Type B pancreatic cell (in vitro differentiated cells): ENCODE measurements at regions not wholly inside any gene's neighbourhood (a gene's known extent, or its start where the extent isn't known, plus 50 kb on each side); places are given as distances from the start of the nearest gene placed in this dataset.
"Not testable (repeated sequence)": the region's sequence is repeated elsewhere in the genome, so short reads cannot be mapped to it uniquely, and the experiment has no call there.

Source experiments
- DNase-seq: peaks from one replicate; pipeline ENCODE4 v3.0.0; 2021; ENCODE audit warnings: mixed read lengths; ENCODE audit not compliant: unreplicated experiment; ENCODE audit errors: extremely low spot score
- H3K27ac Mint-ChIP-seq: 2 replicates; pipeline ENCODE4 v1.8.0; 2021; ENCODE audit warnings: mild to moderate bottlenecking, mixed read lengths
- H3K27me3 Mint-ChIP-seq: 2 replicates; pipeline ENCODE4 v1.8.0; 2021; ENCODE audit warnings: mixed read lengths
- H3K36me3 Mint-ChIP-seq: 2 replicates; pipeline ENCODE4 v1.8.0; 2021; ENCODE audit warnings: mixed read lengths
- H3K4me1 Mint-ChIP-seq: one replicate; pipeline ENCODE4 v1.8.0; 2021; ENCODE audit warnings: mixed read lengths; ENCODE audit not compliant: unreplicated experiment
- H3K4me3 Mint-ChIP-seq: 2 replicates; pipeline ENCODE4 v1.8.0; 2021; ENCODE audit warnings: mild to moderate bottlenecking, mixed read lengths
- H3K9me3 Mint-ChIP-seq: 2 replicates; pipeline ENCODE4 v1.8.0; 2021; ENCODE audit warnings: mixed read lengths
- CTCF ChIP-seq: fragments of 200-600 bp; sonication (generic); conservative IDR thresholded peaks from 2 replicates; pipeline ENCODE4 v1.5.0; 2021; ENCODE audit warnings: antibody characterized with exemption, mild to moderate bottlenecking

- H3K4me3 Mint-ChIP-seq, result no peak overlapping the region
- no peaks in the 10 kb centered on the region for H3K4me1 Mint-ChIP-seq
- H3K27me3 Mint-ChIP-seq, result no peaks in the 10 kb centered on the region
- H3K27ac Mint-ChIP-seq, result no peak overlapping the region
- no peak for DNase-seq
- no peak for TF ChIP-seq CTCF
- H3K36me3 Mint-ChIP-seq, result peaks cover 6% of the 10 kb centered on the region
- peaks cover 46% of the 10 kb centered on the region for H3K9me3 Mint-ChIP-seq
Observed at GRCh38 chr4:96448315-96448872, 608.5 kb downstream of the PDHA2 start.

GRCh38 chr4:96455045-96455720, 615.3 kb downstream of the PDHA2 start:
- Mint-ChIP-seq H3K36me3 (no peaks in the 10 kb centered on the region), H3K27ac (no peak overlapping the region), H3K27me3 (no peaks in the 10 kb centered on the region), H3K9me3 (peaks cover 13% of the 10 kb centered on the region), H3K4me3 (no peak overlapping the region), H3K4me1 (no peaks in the 10 kb centered on the region)
- TF ChIP-seq CTCF, result no peak
- no peak for DNase-seq

- not testable (repeated sequence) for H3K27me3 Mint-ChIP-seq, H3K4me3 Mint-ChIP-seq, H3K4me1 Mint-ChIP-seq
Observed at GRCh38 chr4:96458031-96458430, 618.1 kb downstream of the PDHA2 start.

GRCh38 chr4:96459105-96459504, 619.2 kb downstream of the PDHA2 start:
- H3K27me3 Mint-ChIP-seq, result no peaks in the 10 kb centered on the region
- no peak overlapping the region for H3K4me3 Mint-ChIP-seq
- H3K27ac Mint-ChIP-seq, result no peak overlapping the region
- H3K9me3 Mint-ChIP-seq, result peaks cover 9% of the 10 kb centered on the region
- no peak for DNase-seq
- no peak for TF ChIP-seq CTCF
- no peaks in the 10 kb centered on the region for H3K4me1 Mint-ChIP-seq
- H3K36me3 Mint-ChIP-seq, result no peaks in the 10 kb centered on the region

More at GRCh38 chr4:96458031-96458430, 618.1 kb downstream of the PDHA2 start:
- H3K9me3 Mint-ChIP-seq, H3K36me3 Mint-ChIP-seq, H3K27ac Mint-ChIP-seq, DNase-seq: not testable (repeated sequence)

GRCh38 chr4:96465834-96466233, 625.9 kb downstream of the PDHA2 start:
- TF ChIP-seq CTCF, result no peak
- H3K27me3 Mint-ChIP-seq, result no peaks in the 10 kb centered on the region
- no peak overlapping the region for H3K4me3 Mint-ChIP-seq
- no peaks in the 10 kb centered on the region for H3K36me3 Mint-ChIP-seq
- H3K27ac Mint-ChIP-seq, result no peak overlapping the region
- peaks cover 1% of the 10 kb centered on the region for H3K4me1 Mint-ChIP-seq
- H3K9me3 Mint-ChIP-seq, result peaks cover 11% of the 10 kb centered on the region
- no peak for DNase-seq

GRCh38 chr4:96471956-96472867, 632.3 kb downstream of the PDHA2 start:
- H3K9me3 Mint-ChIP-seq, result peaks cover 15% of the 10 kb centered on the region
- H3K36me3 Mint-ChIP-seq, result no peaks in the 10 kb centered on the region
- H3K27ac Mint-ChIP-seq, result peak overlapping the region; percentile 93
- H3K4me1 Mint-ChIP-seq, result peaks cover 10% of the 10 kb centered on the region
- no peak for DNase-seq
- TF ChIP-seq CTCF, result no peak
- H3K27me3 Mint-ChIP-seq, result no peaks in the 10 kb centered on the region
- H3K4me3 Mint-ChIP-seq, result peak overlapping the region; percentile 47
